OCI-LY1 (cell line): ENCODE measurements at regions not wholly inside any gene's neighbourhood (a gene's known extent, or its start where the extent isn't known, plus 50 kb on each side); places are given as distances from the start of the nearest gene placed in this dataset.

Source experiments
- H2AFZ ChIP-seq: fragments of 200-600 bp; sonication (generic), shearing (Covaris generic); 2 replicates; pipeline ENCODE4 v1.6.0; 2014; ENCODE audit warnings: antibody characterized with exemption, mild to moderate bottlenecking, low read length
- H3F3A ChIP-seq: fragments of 200-600 bp; sonication (generic), shearing (Covaris generic); 2 replicates; pipeline ENCODE4 v1.6.0; 2014; ENCODE audit warnings: mild to moderate bottlenecking, antibody characterized with exemption, low read length, moderate library complexity; ENCODE audit not compliant: insufficient read depth
- H3K27ac ChIP-seq: fragments of 200-600 bp; sonication (generic); 2 replicates; pipeline ENCODE4 v1.5.1; 2014; ENCODE audit warnings: low read length, mixed run types, mild to moderate bottlenecking, low read depth; ENCODE audit not compliant: poor library complexity, severe bottlenecking
- H3K27me3 ChIP-seq: fragments of 200-600 bp; sonication (generic); 2 replicates; pipeline ENCODE4 v1.6.0; 2014; ENCODE audit warnings: antibody characterized with exemption, mild to moderate bottlenecking, low read length, moderate library complexity; ENCODE audit not compliant: insufficient read depth
- H3K36me3 ChIP-seq: fragments of 200-600 bp; sonication (generic); 2 replicates; pipeline ENCODE4 v1.6.1; 2014; ENCODE audit warnings: mild to moderate bottlenecking, antibody characterized with exemption, low read length, moderate library complexity, mixed read lengths; ENCODE audit not compliant: insufficient read depth
- H3K4me1 ChIP-seq: fragments of 200-600 bp; sonication (generic); 2 replicates; pipeline ENCODE4 v1.5.1; 2014; ENCODE audit warnings: mild to moderate bottlenecking, low read length, moderate library complexity; ENCODE audit not compliant: insufficient read depth, severe bottlenecking
- H3K4me2 ChIP-seq: fragments of 200-600 bp; sonication (generic), shearing (Covaris generic); 2 replicates; pipeline ENCODE4 v1.6.1; 2014; ENCODE audit warnings: low read length
- H3K4me3 ChIP-seq: fragments of 200-600 bp; sonication (generic); 2 replicates; pipeline ENCODE4 v1.5.1; 2014; ENCODE audit warnings: low read length, low read depth, mild to moderate bottlenecking, mixed read lengths; ENCODE audit not compliant: poor library complexity, severe bottlenecking
- H3K79me2 ChIP-seq: fragments of 200-600 bp; shearing (Covaris generic); 2 replicates; pipeline ENCODE4 v1.6.1; 2016; ENCODE audit warnings: mixed run types, low read length, mixed read lengths; ENCODE audit not compliant: insufficient read depth
- H3K9ac ChIP-seq: fragments of 200-600 bp; sonication (generic), shearing (Covaris generic); 2 replicates; pipeline ENCODE4 v1.6.1; 2014; ENCODE audit warnings: mild to moderate bottlenecking, low read length, mixed read lengths
- H3K9me2 ChIP-seq: fragments of 200-600 bp; sonication (generic), shearing (Covaris generic); 2 replicates; pipeline ENCODE4 v1.6.1; 2014; ENCODE audit warnings: low read depth, mild to moderate bottlenecking, low read length, mixed read lengths
- H3K9me3 ChIP-seq: fragments of 200-600 bp; shearing (Covaris generic); 2 replicates; pipeline ENCODE4 v1.6.1; 2014; ENCODE audit warnings: low read length, mixed read lengths
- H4K20me1 ChIP-seq: fragments of 200-600 bp; sonication (generic), shearing (Covaris generic); 2 replicates; pipeline ENCODE4 v1.6.0; 2016; ENCODE audit warnings: mild to moderate bottlenecking, low read length; ENCODE audit not compliant: insufficient read depth
- EZH2 ChIP-seq: fragments of 200-600 bp; sonication (generic), shearing (Covaris generic); IDR thresholded peaks from 2 replicates; pipeline ENCODE4 v1.8.0; 2017; ENCODE audit warnings: borderline replicate concordance, mixed run types, mild to moderate bottlenecking, antibody characterized with exemption, low read length, moderate library complexity, mixed read lengths
- TF ChIP-seq, protein P1 (sequence below): fragments of 200-600 bp; sonication (generic), shearing (Covaris generic); IDR thresholded peaks from 2 replicates; pipeline ENCODE4 v1.5.1; 2017; ENCODE audit warnings: mild to moderate bottlenecking, antibody characterized with exemption, low read length, moderate library complexity, mixed read lengths

DNA sequence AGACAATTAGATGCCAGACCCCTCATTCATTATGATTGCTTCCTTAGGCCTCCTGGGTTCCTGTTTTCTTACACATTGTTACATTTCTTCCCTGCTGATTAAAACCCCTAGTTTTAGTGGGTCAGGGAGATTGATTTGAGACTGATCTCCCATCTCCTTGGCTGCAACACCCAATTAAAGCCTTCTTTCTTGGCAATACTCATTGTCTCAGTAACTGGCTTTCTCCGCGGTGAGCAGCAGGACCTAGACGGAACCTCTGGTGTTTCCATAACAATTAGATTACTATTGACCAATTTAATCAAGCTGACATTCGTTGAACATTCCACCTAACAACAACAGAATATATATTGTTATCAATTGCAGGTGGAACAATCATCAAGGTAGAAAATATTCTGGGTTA is 1676.4 kb upstream of the SLC39A10 start:
- no peak for TF ChIP-seq EZH2
- TF ChIP-seq, protein P1, sequence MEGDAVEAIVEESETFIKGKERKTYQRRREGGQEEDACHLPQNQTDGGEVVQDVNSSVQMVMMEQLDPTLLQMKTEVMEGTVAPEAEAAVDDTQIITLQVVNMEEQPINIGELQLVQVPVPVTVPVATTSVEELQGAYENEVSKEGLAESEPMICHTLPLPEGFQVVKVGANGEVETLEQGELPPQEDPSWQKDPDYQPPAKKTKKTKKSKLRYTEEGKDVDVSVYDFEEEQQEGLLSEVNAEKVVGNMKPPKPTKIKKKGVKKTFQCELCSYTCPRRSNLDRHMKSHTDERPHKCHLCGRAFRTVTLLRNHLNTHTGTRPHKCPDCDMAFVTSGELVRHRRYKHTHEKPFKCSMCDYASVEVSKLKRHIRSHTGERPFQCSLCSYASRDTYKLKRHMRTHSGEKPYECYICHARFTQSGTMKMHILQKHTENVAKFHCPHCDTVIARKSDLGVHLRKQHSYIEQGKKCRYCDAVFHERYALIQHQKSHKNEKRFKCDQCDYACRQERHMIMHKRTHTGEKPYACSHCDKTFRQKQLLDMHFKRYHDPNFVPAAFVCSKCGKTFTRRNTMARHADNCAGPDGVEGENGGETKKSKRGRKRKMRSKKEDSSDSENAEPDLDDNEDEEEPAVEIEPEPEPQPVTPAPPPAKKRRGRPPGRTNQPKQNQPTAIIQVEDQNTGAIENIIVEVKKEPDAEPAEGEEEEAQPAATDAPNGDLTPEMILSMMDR, result no peak
- Histone ChIP-seq H3K36me3 (no peaks in the 10 kb centered on the region), H3K4me3 (no peak overlapping the region), H3F3A (no peaks in the 10 kb centered on the region), H3K9me3 (no peaks in the 10 kb centered on the region), H4K20me1 (no peaks in the 10 kb centered on the region), H3K9me2 (no peaks in the 10 kb centered on the region), H3K27me3 (no peaks in the 10 kb centered on the region), H2AFZ (no peak overlapping the region), H3K27ac (no peak overlapping the region), H3K4me2 (no peak overlapping the region), H3K9ac (no peak overlapping the region), H3K79me2 (no peaks in the 10 kb centered on the region), H3K4me1 (no peaks in the 10 kb centered on the region)

DNA sequence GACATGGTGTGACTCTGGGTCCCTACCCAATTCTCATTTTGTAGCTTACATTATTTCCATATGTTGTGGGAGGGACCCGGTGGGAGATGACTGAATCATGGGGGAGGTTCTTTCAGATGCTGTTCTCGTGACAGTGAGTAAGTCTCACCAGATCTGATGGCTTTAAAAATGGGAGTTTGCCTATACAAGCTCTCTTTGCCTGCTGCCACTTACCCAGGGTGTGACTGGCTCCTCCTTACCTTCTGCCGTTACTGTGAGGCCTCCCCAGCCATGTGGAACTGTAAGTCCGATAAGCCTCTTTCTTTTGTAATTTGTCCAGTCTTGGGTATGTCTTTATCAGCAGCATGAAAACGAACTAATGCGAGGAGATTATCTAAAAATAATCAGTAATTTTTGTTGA is 1683.2 kb upstream of the SLC39A10 start:
- no peaks in the 10 kb centered on the region for H3K27me3 ChIP-seq
- no peak overlapping the region for H3K4me2 ChIP-seq
- H3K79me2 ChIP-seq, result no peaks in the 10 kb centered on the region
- H3K4me1 ChIP-seq, result no peaks in the 10 kb centered on the region
- TF ChIP-seq, protein P1, result no peak
- TF ChIP-seq EZH2, result no peak
- H3K9me2 ChIP-seq, result no peaks in the 10 kb centered on the region
- H3K36me3 ChIP-seq, result no peaks in the 10 kb centered on the region
- H3K27ac ChIP-seq, result no peak overlapping the region
- no peak overlapping the region for H3K4me3 ChIP-seq
- no peaks in the 10 kb centered on the region for H3K9me3 ChIP-seq
- no peaks in the 10 kb centered on the region for H4K20me1 ChIP-seq
- H3K9ac ChIP-seq, result no peak overlapping the region
- no peaks in the 10 kb centered on the region for H3F3A ChIP-seq
- no peak overlapping the region for H2AFZ ChIP-seq

DNA sequence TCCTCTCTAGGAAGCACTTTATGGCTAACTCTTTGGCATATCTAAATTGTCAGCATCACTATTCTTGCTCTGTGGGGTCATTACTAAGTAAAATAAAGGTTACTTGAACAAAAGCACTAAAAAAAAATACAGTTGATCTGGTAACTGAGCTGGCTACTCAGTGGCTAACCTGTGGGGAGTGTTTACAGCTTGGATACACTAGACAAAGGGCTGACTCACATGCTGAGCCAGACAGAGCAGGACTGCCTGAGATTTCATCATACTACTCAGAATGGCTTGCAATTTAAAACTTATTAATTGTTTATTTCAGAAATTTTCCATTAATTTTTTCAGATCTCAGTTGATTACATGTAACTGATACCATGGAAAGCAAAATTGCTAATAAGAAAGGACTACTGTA is 1690.4 kb upstream of the SLC39A10 start:
- Histone ChIP-seq H3K4me1 (no peaks in the 10 kb centered on the region), H3K9me2 (no peaks in the 10 kb centered on the region), H3F3A (no peaks in the 10 kb centered on the region), H3K4me3 (no peak overlapping the region), H3K27me3 (no peaks in the 10 kb centered on the region), H3K36me3 (no peaks in the 10 kb centered on the region), H2AFZ (no peak overlapping the region), H3K9ac (no peak overlapping the region), H3K27ac (no peak overlapping the region), H3K4me2 (no peak overlapping the region), H3K79me2 (no peaks in the 10 kb centered on the region), H4K20me1 (no peaks in the 10 kb centered on the region), H3K9me3 (no peaks in the 10 kb centered on the region)
- no peak for TF ChIP-seq EZH2
- TF ChIP-seq, protein P1, result no peak
